GM11168 (cell line): ENCODE measurements at regions not wholly inside any gene's neighbourhood (a gene's known extent, or its start where the extent isn't known, plus 50 kb on each side); places are given as distances from the start of the nearest gene placed in this dataset.

Source experiments
- in situ Hi-C: fragments of 300-500 bp; cut with MboI; formaldehyde crosslinking; loops from one replicate; pipeline ENCODE4 v1.12.0; 2022; ENCODE audit warnings: low sequenced_read_pairs; ENCODE audit not compliant: unreplicated experiment

GRCh38 chr4:4609622-4610334, 67.9 kb upstream of the STX18 start:
- in situ Hi-C loops, result no loop called here

- in situ Hi-C loops, result no loop called here
Observed at GRCh38 chr4:4608214-4608537, 66.3 kb upstream of the STX18 start.

DNA sequence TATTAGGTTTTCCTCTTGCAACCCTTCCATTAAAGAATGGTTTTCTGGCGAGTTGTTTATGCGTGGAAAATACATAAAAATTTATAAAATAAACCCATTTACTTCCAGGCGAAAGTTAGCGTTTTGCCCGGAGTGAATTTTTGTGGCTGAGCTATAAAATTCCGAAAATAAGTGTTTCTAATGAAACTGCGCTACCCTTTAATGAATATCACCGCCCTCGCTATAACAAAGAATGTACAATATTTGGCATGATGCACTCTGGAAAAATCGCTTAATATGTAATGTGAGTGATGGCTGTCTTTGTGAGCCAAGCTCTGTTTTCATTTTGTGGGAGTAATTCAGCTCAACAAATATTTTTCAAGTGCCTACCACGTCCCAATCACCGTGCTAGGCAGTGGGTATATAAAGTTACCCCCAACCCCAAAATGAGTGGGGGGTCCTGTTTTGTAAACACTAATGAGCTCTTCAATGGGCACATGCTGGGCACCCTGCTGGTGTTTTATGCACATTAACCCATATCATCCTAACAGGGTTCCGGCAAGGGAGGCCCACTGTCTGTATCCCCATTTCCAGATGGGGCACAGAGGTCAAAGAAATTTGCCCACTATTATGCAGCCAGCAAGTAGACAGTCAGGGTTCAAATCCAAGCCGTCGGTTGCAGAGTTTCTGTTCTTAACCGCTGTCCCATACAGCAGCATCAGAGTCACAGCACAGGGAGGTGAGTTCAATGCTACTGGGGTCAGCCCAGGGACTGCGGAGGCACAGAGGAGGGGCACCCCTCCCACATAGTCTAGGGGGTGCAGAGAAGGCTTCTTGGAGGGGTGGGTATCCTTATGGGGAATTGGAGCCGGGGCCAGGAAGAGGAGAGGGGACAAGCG, 65.7 kb upstream of the STX18 start:
- in situ Hi-C loops, result no loop called here

DNA sequence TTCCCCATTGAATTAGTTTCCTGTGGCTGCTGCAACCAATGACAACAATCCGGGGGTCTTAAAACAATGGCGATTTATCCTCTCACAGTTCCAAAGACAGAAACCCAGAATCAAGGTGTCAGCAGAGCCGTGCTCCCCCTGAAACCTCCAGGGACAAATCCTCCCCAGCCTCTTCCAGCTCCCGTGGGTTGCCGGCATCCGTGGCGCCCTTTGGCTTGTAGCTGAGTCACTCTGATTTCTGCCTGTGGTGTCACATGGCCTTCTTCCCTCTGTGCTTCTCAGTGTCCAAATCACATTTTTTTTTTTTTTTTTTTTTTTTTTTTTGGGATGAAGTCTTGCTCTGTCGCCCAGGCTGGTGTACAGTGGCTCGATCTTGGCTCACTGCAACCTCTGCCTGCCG, 64.5 kb upstream of the STX18 start:
- in situ Hi-C loops, result no loop called here

DNA sequence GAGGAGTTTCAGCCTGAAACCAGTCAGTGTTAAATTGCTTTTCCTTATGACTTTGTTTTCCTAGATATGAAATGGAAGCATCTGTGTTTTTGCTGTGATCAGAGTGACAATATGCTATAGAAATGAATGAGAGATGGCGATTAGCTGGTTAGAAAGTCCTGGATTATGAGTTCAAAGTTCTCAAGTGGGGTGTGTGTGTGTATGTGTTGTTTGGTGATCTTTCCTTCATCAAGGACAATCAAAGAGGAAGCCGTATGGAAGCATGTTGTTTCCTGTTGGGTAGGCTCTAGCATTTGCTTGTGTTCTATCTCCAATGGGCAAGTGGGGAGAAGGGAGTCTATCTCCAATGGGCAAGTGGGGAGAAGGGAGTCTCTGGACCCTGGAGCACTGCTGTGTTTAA, 64.0 kb upstream of the STX18 start:
- in situ Hi-C loops, result no loop called here

DNA sequence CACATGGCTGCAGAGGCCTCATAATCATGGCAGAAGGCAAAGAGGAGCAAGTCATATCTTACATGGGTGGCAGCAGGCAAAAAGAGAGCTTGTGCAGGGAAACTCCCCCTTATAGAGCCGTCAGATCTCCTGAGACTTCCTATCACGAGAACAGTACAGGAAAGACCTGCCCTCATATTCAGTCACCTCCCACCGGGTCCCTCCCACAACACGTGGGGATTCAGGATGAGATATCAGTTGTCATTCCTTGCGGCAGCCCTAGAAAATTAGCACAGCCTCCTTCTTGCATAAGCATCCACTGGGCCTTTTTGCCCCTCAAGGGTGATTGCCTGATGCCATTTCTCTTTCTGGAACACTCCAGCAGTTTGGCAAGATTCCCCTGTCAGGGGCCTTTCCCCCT, 61.7 kb upstream of the STX18 start:
- in situ Hi-C loops, result no loop called here

- in situ Hi-C loops, result no loop called here
Observed at GRCh38 chr4:4603067-4603466, 61.2 kb upstream of the STX18 start.

GRCh38 chr4:4602468-4602867, 60.6 kb upstream of the STX18 start:
- in situ Hi-C loops, result no loop called here

DNA sequence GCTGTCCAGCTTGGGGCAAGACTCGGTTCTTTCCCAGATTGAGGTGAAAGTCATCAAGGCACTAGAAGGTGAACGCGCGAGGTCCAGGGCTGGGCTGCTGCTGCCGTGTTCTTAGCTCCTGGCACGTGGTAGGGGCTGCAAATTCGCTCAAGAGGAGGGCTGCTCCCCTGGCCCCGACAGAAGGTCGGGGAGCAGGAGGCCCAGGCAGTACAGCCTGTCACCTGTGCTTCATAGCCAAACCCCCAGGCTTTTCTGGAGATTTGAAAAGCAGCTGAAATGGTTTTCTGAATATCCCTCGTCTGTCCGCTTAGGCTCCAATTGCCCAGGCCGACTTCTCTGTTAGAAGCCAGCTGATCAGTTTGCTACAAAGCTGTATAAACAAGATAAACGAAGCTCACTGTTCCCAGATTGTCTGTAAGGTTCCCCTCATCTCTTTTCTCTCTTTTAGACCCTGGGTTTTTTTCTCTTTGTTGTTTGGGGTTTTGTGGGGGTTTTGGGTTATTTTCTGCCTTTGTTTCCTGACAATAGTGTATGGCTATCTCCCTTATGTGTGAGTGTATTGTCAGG, 60.0 kb upstream of the STX18 start:
- in situ Hi-C loops, result no loop called here

- in situ Hi-C loops, result no loop called here
Observed at GRCh38 chr4:4599481-4600275, 57.8 kb upstream of the STX18 start.

DNA sequence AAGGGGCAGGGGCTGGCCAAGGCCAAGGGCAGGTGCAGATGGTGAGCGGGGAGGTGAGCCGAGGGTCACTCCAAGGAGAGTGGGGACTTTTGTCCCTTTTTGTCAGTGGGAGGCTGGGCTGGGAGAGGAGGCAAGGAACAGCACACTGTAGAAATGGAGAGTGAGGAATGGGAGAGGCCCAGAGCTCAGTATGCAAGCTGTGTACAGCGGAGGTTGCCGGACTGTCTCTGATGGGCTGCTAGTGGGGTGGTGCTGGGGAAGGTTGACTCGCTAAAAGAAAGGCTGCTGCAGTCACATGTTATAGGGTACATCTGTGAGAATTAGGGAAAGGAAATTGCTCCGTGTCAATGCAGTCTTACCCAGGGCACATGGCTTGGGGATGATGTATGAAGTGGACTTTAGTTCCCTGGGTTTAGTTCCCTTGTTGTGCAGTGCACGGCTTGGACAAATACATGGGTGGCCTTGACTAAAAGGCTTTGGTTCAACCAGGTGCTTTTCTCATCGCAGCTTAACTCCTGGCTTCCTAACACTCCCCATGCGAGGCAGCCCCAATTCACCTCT, 57.1 kb upstream of the STX18 start:
- in situ Hi-C loops, result no loop called here

DNA sequence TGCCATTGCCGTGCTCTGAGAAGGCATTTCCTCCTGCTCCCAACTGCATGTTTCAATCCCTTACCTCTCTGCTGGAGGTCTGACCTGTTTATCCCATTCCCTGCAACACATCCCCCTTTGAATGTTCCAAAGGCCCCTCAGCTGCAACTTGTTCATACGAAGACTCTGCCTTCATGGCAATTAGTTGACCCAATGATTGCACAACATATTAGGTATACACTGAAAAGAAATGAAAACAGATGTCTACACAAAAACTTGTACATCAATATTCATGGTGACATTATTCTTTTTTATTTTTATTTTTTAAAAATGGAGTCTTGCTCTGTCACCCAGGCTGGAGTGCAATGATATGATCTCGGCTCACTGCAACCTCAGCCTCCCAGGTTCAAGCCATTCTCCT, 54.9 kb upstream of the STX18 start:
- in situ Hi-C loops, result no loop called here

GRCh38 chr4:4595252-4595651, 53.4 kb upstream of the STX18 start:
- in situ Hi-C loops, result no loop called here

GRCh38 chr4:4594285-4594920, 52.6 kb upstream of the STX18 start:
- in situ Hi-C loops, result no loop called here

- in situ Hi-C loops, result no loop called here
Observed at GRCh38 chr4:4593596-4594284, 51.9 kb upstream of the STX18 start.

DNA sequence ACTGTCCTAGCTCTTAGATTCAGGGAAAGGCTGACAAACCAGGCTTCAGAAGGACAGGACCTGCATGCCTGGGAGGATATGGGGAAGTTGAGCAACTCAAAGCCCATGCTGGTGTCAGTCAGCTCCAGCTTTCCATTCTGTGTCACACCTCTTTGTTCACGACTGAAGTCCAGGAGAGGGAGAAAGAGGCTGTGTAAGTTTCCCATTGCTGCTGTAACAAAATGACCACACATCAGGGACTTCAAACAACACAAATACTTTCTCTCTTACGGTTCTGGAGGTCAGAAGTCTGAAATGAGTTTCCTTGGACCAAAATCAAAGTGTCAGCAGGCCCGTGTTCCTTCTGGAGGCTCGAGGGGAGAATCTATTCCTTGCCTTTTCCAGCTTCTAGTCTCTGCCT, 50.6 kb upstream of the STX18 start:
- in situ Hi-C loops, result no loop called here
